NCI-H2227 treated with DMSO at 0.1 percent for 48 hours (cell line): ENCODE measurements at regions not wholly inside any gene's neighbourhood (a gene's known extent, or its start where the extent isn't known, plus 50 kb on each side); places are given as distances from the start of the nearest gene placed in this dataset.
"Not testable (repeated sequence)": the region's sequence is repeated elsewhere in the genome, so short reads cannot be mapped to it uniquely, and the experiment has no call there.

ENCODE experiments used
- DNase-seq: peaks from one replicate; lab custom pipeline; 2025; lab: John Stamatoyannopoulos, UW

DNA sequence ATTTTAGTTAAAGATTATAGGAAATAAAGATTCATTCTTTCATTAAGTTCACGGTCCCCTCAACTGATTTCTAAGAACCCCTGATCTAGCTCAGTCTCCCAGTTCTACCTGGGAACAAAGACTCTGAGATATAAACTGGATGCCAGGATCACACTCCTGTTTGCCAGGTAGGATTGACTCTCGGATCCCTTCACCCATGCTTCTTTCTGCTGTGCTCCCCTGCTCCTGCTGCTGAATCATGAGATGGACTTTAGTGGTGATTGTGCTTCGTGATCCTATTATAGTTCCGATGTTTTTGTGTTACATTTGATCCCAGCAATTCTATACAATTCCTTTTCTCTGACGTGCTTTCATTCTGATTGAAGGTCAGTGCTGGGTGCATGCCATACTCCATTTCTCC lies 733.1 kb upstream of the TPTE start:
- not testable (repeated sequence) for DNase-seq

DNA sequence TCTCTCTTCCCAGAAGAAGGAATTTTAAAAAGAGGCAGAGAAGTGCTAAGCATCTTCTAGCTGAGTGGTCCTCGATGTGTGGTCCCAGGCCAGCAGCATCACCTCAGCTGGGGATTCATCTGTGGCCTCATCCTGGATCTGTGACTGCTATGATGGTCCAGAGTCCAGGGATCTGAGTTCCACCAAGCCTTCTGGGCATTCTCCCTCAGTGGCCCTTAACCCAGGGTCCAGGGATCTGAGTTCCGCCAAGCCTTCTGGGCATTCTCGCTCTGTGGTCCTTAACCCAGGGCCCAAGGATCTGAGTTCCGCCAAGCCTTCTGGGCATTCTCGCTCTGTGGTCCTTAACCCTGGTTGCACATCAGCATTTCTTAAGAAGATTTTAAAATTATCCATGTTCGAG lies 731.0 kb upstream of the TPTE start:
- not testable (repeated sequence) for DNase-seq

DNA sequence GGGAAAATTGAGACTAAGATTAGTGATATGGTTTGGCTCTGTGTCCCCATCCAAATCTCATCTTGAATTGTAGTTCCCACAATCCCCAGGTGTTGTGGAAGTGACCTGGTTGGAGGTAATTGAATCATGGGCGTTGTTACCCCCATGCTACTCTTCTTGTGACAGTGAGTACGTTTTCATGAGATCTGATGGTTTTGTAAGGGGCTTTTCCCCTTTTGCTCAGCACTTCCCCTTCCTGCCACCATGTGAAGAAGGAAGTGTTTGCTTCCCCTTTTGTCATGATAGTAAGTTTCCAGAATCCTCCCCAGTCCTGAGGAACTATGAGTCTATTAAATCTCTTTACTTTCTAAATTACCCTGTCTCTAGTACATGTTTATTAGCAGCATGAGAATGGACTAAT lies 729.9 kb upstream of the TPTE start:
- DNase-seq = not testable (repeated sequence)

DNA sequence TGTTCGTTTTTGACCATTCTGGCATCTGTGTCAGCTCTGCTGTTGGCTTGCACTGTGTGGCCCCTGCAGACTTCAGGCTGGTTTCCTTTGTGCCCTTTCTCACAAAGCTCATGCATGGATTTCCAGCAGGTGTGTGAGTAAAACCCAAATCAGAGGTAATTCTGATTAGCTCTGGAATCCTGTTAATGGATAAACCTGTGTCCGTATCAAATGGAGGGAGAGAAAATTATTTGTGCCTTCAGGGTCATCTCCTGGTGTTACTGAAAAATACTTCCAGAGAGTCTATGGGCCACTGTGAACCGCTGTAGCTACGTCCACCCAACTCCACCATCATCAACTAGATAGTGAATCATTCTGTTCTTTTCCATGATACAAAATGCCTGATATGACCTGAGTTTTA lies 726.1 kb upstream of the TPTE start:
- DNase-seq = not testable (repeated sequence)

DNA sequence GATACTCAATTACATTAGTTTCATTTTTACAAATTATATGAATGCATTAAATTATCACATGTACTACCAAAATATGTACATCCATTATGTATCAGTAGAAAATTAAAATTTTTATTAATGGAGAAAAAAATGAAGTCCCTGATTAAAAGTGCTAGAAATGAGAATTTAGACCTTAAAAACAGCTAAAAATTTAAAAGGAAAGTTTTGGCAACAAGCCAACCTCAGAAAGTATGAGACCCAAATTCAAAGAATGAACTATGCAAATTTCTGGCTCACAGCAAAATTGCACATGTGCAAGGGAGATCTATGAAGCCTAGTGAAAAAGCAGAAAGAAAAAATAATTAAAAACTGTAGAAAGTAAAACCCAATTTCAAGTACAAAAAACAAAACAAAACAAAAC lies 725.1 kb upstream of the TPTE start:
- DNase-seq = not testable (repeated sequence)

DNA sequence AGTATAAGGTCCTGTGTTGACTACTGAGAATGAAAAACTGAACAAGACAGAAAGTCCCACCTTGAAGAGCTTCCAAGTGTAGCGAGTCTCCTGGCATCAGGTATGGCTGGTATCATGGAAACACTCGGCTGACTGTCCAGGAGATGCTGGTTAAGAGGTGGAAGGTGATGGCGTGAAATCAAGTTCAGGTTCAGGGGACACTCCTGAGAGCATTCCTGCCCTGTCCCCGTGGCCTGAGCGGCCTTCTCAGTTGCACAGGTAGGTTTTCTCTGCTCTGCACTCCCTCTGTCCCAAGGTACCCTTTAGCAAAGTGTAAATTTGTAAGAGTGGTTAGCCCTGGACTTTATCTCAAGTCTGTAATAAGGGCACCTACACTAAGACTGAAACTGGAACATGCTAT lies 713.7 kb upstream of the TPTE start:
- not testable (repeated sequence) for DNase-seq

DNA sequence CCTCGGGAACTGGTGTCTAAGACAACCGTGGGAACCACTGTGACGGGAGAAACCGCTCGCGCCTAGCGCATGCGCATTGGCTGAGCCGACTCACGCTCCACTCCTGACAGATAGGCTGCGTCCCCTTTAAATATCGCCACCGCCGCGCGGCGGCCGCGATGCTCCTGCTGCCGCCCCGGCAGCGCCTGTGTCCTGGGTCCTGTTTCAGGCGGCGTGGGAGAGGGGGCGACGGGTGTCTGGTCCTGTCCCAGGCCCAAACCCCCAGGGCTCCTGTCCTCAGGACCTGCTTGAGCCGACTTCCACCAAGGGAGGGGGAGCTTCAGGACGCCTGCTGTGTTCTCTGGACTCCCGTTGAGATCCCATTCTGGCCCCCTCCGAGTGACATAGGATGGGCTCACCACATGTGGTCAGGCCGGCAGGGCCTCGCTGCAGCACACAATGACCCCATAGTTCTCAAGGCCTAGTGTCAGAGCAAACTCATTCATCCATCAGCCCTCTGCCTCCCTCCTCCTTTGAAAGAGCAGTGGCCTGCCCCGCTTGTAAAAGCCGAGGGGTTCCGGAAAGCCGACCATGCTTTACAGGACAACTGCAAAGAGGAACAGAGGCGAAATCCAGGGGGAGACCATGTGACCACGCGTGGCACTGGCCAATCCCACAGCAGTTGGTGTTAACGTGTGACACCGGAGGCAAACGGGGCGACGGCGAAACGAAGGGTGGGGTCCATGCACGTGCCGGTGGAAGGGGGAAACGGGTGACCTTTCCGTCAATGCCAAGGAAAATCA lies 710.0 kb upstream of the TPTE start:
- not testable (repeated sequence) for DNase-seq

DNA sequence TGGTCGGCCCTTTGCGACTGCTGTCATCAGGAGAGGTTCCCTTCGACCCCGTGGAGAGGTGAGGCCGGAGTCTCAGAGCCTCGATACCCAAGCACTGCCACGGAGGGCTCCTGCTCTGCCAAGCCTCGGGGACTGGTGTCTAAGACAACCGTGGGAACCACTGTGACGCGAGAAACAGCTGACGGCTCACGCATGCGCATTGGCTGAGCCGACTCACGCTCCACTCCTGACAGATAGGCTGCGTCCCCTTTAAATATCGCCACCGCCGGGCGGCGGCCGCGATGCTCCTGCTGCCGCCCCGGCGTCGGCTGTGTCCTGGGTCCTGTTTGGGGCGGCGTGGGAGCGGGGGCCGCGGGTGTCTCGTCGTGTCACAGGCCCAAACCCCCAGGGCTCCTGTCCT lies 708.9 kb upstream of the TPTE start:
- DNase-seq = not testable (repeated sequence)

DNA sequence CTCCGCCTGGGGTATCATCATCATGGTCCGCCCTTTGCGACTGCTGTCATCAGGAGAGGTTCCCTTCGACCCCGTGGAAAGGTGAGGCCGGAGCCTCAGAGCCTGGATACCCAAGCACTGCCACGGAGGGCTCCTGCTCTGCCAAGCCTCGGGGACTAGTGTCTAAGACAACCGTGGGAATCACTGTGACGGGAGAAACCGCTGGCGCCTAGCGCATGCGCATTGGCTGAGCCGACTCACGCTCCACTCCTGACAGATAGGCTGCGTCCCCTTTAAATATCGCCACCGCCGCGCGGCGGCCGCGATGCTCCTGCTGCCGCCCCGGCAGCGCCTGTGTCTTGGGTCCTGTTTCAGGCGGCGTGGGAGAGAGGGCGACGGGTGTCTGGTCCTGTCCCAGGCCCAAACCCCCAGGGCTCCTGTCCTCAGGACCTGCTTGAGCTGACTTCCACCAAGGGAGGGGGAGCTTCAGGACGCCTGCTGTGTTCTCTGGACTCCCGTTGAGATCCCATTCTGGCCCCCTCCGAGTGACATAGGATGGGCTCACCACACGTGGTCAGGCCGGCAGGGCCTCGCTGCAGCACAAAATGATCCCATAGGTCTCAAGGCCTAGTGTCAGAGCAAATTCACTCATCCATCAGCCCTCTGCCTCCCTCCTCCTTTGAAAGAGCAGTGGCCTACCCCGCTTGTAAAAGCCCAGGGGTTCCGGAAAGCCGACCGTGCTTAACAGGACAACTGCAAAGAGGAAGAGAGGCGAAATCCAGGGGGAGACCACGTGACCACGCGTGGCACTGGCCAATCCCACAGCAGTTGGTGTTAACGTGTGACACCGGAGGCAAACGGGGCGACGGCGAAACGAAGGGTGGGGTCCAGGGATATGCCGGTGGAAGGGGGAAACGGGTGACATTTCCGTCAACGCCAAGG lies 707.2 kb upstream of the TPTE start:
- not testable (repeated sequence) for DNase-seq

DNA sequence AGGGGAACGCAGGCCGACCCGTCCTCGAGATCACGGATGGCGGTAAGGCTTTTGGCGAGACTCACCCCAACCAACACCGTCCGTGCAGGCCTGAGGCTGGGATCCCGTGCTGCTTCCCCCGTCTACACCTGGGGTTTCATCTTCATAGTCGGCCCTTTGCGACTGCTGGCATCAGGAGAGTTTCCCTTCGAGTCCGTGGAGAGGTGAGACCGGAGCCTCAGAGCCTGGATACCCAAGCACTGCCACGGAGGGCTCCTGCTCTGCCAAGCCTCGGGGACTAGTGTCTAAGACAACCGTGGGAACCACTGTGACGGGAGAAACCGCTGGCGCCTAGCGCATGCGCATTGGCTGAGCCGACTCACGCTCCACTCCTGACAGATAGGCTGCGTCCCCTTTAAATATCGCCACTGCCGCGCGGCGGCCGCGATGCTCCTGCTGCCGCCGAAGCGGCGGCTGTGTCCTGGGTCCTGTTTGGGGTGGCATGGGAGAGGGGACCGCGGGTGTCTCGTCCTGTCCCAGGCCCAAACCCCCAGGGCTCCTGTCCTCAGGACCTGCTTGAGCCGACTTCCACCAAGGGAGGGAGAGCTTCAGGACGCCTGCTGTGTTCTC lies 706.1 kb upstream of the TPTE start:
- DNase-seq = not testable (repeated sequence)

DNA sequence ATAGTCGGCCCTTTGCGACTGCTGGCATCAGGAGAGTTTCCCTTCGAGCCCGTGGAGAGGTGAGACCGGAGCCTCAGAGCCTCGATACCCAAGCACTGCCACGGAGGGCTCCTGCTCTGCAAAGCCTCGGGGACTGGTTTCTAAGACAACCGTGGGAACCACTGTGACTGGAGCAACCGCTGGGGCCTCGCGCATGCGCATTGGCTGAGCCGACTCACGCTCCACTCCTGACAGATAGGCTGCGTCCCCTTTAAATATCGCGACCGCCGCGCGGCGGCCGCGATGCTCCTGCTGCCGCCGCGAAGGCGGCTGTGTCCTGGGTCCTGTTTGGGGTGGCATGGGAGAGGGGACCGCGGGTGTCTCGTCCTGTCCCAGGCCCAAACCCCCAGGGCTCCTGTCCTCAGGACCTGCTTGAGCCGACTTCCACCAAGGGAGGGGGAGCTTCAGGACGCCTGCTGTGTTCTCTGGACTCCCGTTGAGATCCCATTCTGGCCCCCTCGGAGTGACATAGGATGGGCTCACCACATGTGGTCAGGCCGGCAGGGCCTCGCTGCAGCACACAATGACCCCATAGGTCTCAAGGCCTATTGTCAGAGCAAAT lies 704.5 kb upstream of the TPTE start:
- not testable (repeated sequence) for DNase-seq

DNA sequence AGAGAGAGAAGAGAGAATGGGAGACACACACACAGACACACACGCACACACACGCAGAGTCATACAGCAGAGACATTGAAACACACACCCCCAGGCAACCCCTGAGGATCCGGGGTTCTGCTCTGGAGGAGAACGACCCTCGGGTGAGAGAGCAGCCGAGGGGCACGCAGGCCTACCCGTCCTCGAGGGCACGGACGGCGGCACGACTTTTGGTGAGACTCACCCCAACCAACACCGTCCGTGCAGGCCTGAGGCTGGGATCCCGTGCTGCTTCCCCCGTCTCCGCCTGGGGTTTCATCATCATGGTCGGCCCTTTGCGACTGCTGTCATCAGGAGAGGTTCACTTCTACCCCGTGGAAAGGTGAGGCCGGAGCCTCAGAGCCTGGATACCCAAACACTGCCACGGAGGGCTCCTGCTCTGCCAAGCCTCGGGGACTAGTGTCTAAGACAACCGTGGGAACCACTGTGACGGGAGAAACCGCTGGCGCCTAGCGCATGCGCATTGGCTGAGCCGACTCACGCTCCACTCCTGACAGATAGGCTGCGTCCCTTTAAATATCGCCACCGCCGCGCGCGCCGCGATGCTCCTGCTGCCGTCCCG lies 703.4 kb upstream of the TPTE start:
- not testable (repeated sequence) for DNase-seq

DNA sequence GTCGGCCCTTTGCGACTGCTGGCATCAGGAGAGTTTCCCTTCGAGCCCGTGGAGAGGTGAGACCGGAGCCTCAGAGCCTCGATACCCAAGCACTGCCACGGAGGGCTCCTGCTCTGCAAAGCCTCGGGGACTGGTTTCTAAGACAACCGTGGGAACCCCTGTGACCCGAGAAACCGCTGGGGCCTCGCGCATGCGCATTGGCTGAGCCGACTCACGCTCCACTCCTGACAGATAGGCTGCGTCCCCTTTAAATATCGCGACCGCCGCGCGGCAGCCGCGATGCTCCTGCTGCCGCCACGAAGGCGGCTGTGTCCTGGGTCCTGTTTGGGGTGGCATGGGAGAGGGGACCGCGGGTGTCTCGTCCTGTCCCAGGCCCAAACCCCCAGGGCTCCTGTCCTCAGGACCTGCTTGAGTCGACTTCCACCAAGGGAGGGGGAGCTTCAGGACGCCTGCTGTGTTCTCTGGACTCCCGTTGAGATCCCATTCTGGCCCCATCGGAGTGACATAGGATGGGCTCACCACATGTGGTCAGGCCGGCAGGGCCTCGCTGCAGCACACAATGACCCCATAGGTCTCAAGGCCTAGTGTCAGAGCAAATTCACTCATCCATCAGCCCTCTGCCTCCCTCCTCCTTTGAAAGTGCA lies 701.7 kb upstream of the TPTE start:
- DNase-seq = not testable (repeated sequence)

DNA sequence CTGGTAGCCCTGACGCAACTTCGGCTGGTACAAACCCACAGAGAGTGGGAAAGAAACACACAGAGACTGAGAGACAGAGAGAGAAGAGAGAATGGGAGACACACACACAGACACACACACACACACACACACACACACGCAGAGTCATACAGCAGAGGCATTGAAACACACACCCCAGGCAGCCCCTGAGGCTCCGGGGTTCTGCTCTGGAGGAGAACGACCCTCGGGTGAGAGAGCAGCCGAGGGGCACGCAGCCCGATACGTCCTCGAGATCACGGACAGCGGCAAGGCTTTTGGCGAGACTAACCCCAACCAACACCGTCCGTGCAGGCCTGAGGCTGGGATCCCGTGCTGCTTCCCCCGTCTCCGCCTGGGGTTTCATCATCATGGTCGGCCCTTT lies 700.8 kb upstream of the TPTE start:
- not testable (repeated sequence) for DNase-seq

DNA sequence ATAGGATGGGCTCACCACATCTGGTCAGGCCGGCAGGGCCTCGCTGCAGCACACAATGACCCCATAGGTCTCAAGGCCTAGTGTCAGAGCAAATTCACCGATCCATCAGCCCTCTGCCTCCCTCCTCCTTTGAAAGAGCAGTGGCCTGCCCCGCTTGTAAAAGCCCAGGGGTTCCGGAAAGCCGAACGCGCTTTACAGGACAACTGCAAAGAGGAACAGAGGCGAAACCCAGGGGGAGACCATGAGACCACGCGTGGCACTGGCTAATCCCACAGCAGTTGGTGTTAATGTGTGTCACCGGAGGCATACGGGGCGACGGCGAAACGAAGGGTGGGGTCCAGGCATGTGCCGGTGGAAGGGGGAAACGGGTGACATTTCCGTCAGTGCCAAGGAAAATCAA lies 699.9 kb upstream of the TPTE start:
- DNase-seq = not testable (repeated sequence)

DNA sequence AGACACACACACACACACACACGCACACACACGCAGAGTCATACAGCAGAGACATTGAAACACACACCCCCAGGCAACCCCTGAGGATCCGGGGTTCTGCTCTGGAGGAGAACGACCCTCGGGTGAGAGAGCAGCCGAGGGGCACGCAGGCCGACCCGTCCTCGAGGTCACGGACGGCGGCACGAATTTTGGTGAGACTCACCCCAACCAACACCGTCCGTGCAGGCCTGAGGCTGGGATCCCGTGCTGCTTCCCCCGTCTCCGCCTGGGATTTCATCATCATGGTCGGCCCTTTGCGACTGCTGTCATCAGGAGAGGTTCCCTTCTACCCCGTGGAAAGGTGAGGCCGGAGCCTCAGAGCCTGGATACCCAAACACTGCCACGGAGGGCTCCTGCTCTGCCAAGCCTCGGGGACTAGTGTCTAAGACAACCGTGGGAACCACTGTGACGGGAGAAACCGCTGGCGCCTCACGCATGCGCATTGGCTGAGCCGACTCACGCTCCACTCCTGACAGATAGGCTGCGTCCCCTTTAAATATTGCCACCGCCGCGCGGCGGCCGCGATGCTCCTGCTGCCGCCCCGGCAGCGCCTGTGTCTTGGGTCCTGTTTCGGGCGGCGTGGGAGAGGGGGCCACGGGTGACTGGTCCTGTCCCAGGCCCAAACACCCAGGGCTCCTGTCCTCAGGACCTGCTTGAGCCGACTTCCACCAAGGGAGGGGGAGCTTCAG lies 699.1 kb upstream of the TPTE start:
- DNase-seq = not testable (repeated sequence)

DNA sequence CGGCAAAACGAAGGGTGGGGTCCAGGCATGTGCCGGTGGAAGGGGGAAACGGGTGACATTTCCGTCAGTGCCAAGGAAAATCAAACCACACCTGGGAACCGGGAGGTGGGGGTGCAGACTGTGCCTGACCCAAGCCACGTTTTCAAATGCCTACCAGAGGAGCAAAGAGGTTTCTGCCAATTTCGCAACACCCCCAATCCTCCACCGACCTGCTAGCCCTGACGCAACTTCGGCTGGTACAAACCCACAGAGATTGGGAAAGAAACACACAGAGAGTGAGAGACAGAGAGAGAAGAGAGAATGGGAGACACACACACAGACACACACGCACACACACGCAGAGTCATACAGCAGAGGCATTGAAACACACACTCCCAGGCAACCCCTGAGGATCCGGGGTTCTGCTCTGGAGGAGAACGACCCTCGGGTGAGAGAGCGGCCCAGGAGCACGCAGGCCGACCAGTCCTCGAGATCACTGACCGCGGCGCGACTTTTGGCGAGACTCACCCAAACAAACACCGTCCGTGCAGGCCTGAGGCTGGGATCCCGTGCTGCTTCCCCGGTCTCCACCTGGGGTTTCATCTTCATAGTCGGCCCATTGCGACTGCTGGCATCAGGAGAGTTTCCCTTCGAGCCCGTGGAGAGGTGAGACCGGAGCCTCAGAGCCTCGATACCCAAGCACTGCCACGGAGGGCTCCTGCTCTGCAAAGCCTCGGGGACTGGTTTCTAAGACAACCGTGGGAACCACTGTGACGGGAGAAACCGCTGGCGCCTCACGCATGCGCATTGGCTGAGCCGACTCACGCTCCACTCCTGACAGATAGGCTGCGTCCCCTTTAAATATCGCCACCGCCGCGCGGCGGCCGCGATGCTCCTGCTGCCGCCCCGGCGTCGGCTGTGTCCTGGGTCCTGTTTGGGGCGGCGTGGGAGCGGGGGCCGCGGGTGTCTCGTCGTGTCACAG lies 697.9 kb upstream of the TPTE start:
- not testable (repeated sequence) for DNase-seq

DNA sequence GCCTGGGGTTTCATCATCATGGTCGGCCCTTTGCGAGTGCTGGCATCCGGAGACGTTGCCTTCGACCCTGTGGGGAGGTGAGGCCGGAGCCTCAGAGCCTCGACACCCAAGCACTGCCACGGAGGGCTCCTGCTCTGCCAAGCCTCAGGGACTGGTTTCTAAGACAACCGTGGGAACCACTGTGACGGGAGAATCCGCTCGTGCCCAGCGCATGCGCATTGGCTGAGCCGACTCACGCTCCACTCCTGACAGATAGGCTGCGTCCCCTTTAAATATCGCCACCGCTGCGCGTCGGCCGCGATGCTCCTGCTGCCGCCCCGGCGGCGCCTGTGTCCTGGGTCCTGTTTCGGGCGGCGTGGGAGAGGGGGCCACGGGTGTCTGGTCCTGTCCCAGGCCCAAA lies 690.6 kb upstream of the TPTE start:
- not testable (repeated sequence) for DNase-seq

DNA sequence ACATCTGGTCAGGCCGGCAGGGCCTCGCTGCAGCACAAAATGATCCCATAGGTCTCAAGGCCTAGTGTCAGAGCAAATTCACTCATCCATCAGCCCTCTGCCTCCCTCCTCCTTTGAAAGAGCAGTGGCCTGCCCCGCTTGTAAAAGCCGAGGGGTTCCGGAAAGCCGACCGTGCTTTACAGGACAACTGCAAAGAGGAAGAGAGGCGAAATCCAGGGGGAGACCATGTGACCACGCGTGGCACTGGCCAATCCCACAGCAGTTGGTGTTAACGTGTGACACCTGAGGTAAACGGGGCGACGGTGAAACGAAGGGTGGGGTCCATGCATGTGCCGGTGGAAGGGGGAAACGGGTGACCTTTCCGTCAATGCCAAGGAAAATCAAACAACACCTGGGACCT lies 688.6 kb upstream of the TPTE start:
- not testable (repeated sequence) for DNase-seq
